ENCODE measurements at regions not wholly inside any gene's neighbourhood (a gene's known extent, or its start where the extent isn't known, plus 50 kb on each side); places are given as distances from the start of the nearest gene placed in this dataset.

- POLR2A ChIA-PET: no interaction called here
- DNase-seq (no peak), ATAC-seq (ENCODE audit: low read depth) (no peak)
- H3K4me3 Mint-ChIP-seq: no peak overlapping the region
- H3K4me1 Mint-ChIP-seq: no peaks in the 10 kb centered on the region
- H3K27me3 Mint-ChIP-seq: peaks cover 14% of the 10 kb centered on the region
- H3K27ac Mint-ChIP-seq: no peak overlapping the region
- H3K36me3 Mint-ChIP-seq: no peaks in the 10 kb centered on the region
- H3K9me3 Mint-ChIP-seq: no peaks in the 10 kb centered on the region
Measured at GRCh38 chr13:24006520-24007248, 109.4 kb upstream of the C1QTNF9B start.

GRCh38 chr13:24007979-24008620 lies 110.8 kb upstream of the C1QTNF9B start:
- DNase-seq: no peak
- Mint-ChIP-seq H3K36me3 (no peaks in the 10 kb centered on the region), H3K9me3 (no peaks in the 10 kb centered on the region), H3K27ac (no peak overlapping the region), H3K27me3 (peaks cover 12% of the 10 kb centered on the region), H3K4me1 (no peaks in the 10 kb centered on the region), H3K4me3 (no peak overlapping the region)
- no peak for ATAC-seq (ENCODE audit: low read depth)
- POLR2A ChIA-PET: no interaction called here

GRCh38 chr13:24008679-24009078 lies 111.4 kb upstream of the C1QTNF9B start:
- Mint-ChIP-seq H3K27me3 (peaks cover 12% of the 10 kb centered on the region), H3K36me3 (no peaks in the 10 kb centered on the region), H3K27ac (no peak overlapping the region), H3K4me3 (no peak overlapping the region), H3K4me1 (no peaks in the 10 kb centered on the region), H3K9me3 (no peaks in the 10 kb centered on the region)
- no peak for ATAC-seq (ENCODE audit: low read depth)
- POLR2A ChIA-PET: no interaction called here
- no peak for DNase-seq

GRCh38 chr13:24011266-24011665 lies 114.0 kb upstream of the C1QTNF9B start:
- DNase-seq: no peak
- no peaks in the 10 kb centered on the region for H3K9me3 Mint-ChIP-seq
- H3K27ac Mint-ChIP-seq: no peak overlapping the region
- no peaks in the 10 kb centered on the region for H3K36me3 Mint-ChIP-seq
- H3K27me3 Mint-ChIP-seq: peaks cover 2% of the 10 kb centered on the region
- ATAC-seq (ENCODE audit: low read depth): no peak
- no peak overlapping the region for H3K4me3 Mint-ChIP-seq
- POLR2A ChIA-PET: no interaction called here
- no peaks in the 10 kb centered on the region for H3K4me1 Mint-ChIP-seq

GRCh38 chr13:24012648-24013047 lies 115.3 kb upstream of the C1QTNF9B start:
- no peaks in the 10 kb centered on the region for H3K9me3 Mint-ChIP-seq
- H3K27me3 Mint-ChIP-seq: peaks cover 2% of the 10 kb centered on the region
- POLR2A ChIA-PET: no interaction called here
- H3K36me3 Mint-ChIP-seq: no peaks in the 10 kb centered on the region
- H3K4me3 Mint-ChIP-seq: no peak overlapping the region
- no peak for ATAC-seq (ENCODE audit: low read depth)
- DNase-seq: no peak
- H3K4me1 Mint-ChIP-seq: no peaks in the 10 kb centered on the region
- H3K27ac Mint-ChIP-seq: no peak overlapping the region

GRCh38 chr13:24013189-24013588 lies 115.9 kb upstream of the C1QTNF9B start:
- DNase-seq (no peak), ATAC-seq (ENCODE audit: low read depth) (no peak)
- H3K27me3 Mint-ChIP-seq: peaks cover 2% of the 10 kb centered on the region
- H3K36me3 Mint-ChIP-seq: no peaks in the 10 kb centered on the region
- no peak overlapping the region for H3K27ac Mint-ChIP-seq
- POLR2A ChIA-PET: interaction anchor here (0.7 kb wide), 1 partner anchor 260 kb away, joined by 6 read pairs; no protein-coding TSS in a partner anchor
- H3K4me1 Mint-ChIP-seq: no peaks in the 10 kb centered on the region
- no peaks in the 10 kb centered on the region for H3K9me3 Mint-ChIP-seq
- H3K4me3 Mint-ChIP-seq: no peak overlapping the region

GRCh38 chr13:24016046-24016445 lies 118.7 kb upstream of the C1QTNF9B start:
- Mint-ChIP-seq H3K36me3 (no peaks in the 10 kb centered on the region), H3K27ac (no peak overlapping the region), H3K4me1 (no peaks in the 10 kb centered on the region), H3K9me3 (no peaks in the 10 kb centered on the region), H3K4me3 (no peak overlapping the region), H3K27me3 (peaks cover 2% of the 10 kb centered on the region)
- POLR2A ChIA-PET: no interaction called here
- DNase-seq (no peak), ATAC-seq (ENCODE audit: low read depth) (no peak)

GRCh38 chr13:24022568-24022967 lies 125.3 kb upstream of the C1QTNF9B start:
- no peaks in the 10 kb centered on the region for H3K9me3 Mint-ChIP-seq
- peaks cover 4% of the 10 kb centered on the region for H3K4me1 Mint-ChIP-seq
- H3K27me3 Mint-ChIP-seq: peaks cover 3% of the 10 kb centered on the region
- ATAC-seq (ENCODE audit: low read depth) (no peak), DNase-seq (no peak)
- H3K36me3 Mint-ChIP-seq: no peaks in the 10 kb centered on the region
- no peak overlapping the region for H3K27ac Mint-ChIP-seq
- H3K4me3 Mint-ChIP-seq: no peak overlapping the region
- POLR2A ChIA-PET: no interaction called here

GRCh38 chr13:24023073-24023472 lies 125.8 kb upstream of the C1QTNF9B start:
- H3K36me3 Mint-ChIP-seq: no peaks in the 10 kb centered on the region
- POLR2A ChIA-PET: no interaction called here
- no peak overlapping the region for H3K4me3 Mint-ChIP-seq
- H3K27me3 Mint-ChIP-seq: peaks cover 4% of the 10 kb centered on the region
- no peak for ATAC-seq (ENCODE audit: low read depth)
- no peak overlapping the region for H3K27ac Mint-ChIP-seq
- peaks cover 4% of the 10 kb centered on the region for H3K4me1 Mint-ChIP-seq
- H3K9me3 Mint-ChIP-seq: no peaks in the 10 kb centered on the region
- DNase-seq: no peak

- no peak overlapping the region for H3K4me3 Mint-ChIP-seq
- H3K36me3 Mint-ChIP-seq: no peaks in the 10 kb centered on the region
- H3K27me3 Mint-ChIP-seq: peaks cover 24% of the 10 kb centered on the region
- H3K4me1 Mint-ChIP-seq: peaks cover 2% of the 10 kb centered on the region
- POLR2A ChIA-PET: interaction anchor here (0.6 kb wide), 1 partner anchor 1820 kb away, joined by 3 read pairs; no protein-coding TSS in a partner anchor
- no peak for DNase-seq
- H3K9me3 Mint-ChIP-seq: peaks cover 1% of the 10 kb centered on the region
- H3K27ac Mint-ChIP-seq: no peak overlapping the region
- ATAC-seq (ENCODE audit: low read depth): no peak
Measured at GRCh38 chr13:24027494-24027893, 130.2 kb upstream of the C1QTNF9B start.

GRCh38 chr13:24032252-24032651 lies 128.3 kb upstream of the SPATA13 start:
- POLR2A ChIA-PET: no interaction called here
- Mint-ChIP-seq H3K27me3 (peaks cover 25% of the 10 kb centered on the region), H3K27ac (no peak overlapping the region), H3K9me3 (peaks cover 1% of the 10 kb centered on the region), H3K4me3 (no peak overlapping the region), H3K4me1 (no peaks in the 10 kb centered on the region), H3K36me3 (no peaks in the 10 kb centered on the region)
- no peak for ATAC-seq (ENCODE audit: low read depth)
- DNase-seq: no peak

GRCh38 chr13:24032674-24033073 lies 127.8 kb upstream of the SPATA13 start:
- Mint-ChIP-seq H3K4me3 (no peak overlapping the region), H3K4me1 (no peaks in the 10 kb centered on the region), H3K27ac (no peak overlapping the region), H3K36me3 (no peaks in the 10 kb centered on the region), H3K9me3 (peaks cover 1% of the 10 kb centered on the region), H3K27me3 (peaks cover 26% of the 10 kb centered on the region)
- POLR2A ChIA-PET: no interaction called here
- DNase-seq: no peak
- ATAC-seq (ENCODE audit: low read depth): no peak

GRCh38 chr13:24033527-24034302 lies 126.8 kb upstream of the SPATA13 start:
- Mint-ChIP-seq H3K27me3 (peaks cover 21% of the 10 kb centered on the region), H3K9me3 (peaks cover 1% of the 10 kb centered on the region), H3K27ac (no peak overlapping the region), H3K4me1 (peaks cover 5% of the 10 kb centered on the region), H3K4me3 (no peak overlapping the region), H3K36me3 (no peaks in the 10 kb centered on the region)
- no peak for DNase-seq
- POLR2A ChIA-PET: no interaction called here
- ATAC-seq (ENCODE audit: low read depth): no peak

- Mint-ChIP-seq H3K9me3 (no peaks in the 10 kb centered on the region), H3K36me3 (no peaks in the 10 kb centered on the region), H3K4me3 (no peak overlapping the region), H3K27me3 (peaks cover 17% of the 10 kb centered on the region), H3K4me1 (peaks cover 12% of the 10 kb centered on the region), H3K27ac (no peak overlapping the region)
- POLR2A ChIA-PET: no interaction called here
- DNase-seq (no peak), ATAC-seq (ENCODE audit: low read depth) (no peak)
Measured at GRCh38 chr13:24035411-24035810, 125.1 kb upstream of the SPATA13 start.

All from activated naive CD8-positive, alpha-beta T cell treated with anti-CD3 and anti-CD28 coated beads, Interleukin-2, amount 10 ng/mL, durations not matched to agents 7 days and 5 days (primary cell).